ENCODE measurements at regions not wholly inside any gene's neighbourhood (a gene's known extent, or its start where the extent isn't known, plus 50 kb on each side); places are given as distances from the start of the nearest gene placed in this dataset.

DNA sequence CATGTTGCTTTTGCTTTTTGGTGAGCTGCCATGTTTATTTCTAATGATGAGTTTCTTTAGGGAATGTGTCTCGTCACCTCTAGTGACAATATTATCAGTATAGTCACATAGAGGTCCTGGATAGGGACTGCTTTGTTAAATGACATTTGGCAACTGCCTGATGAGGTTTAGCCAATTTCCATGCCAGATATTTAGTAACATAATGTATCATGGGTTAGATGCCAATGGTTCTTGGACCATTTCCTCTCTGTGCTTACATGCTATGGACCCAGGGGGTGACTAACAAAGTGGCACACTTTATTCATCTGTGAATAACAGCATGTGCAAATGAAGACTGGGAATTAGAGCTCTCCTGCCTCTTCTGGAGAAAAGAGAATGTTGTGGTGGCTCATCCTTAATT is 56.2 kb upstream of the RAB27B start:
- TF ChIP-seq POLR2A (IDR thresholded peaks at IDR 0.05) (no peak), CTCF (IDR thresholded peaks at IDR 0.05) (no peak)

All from prostate gland (tissue), 2 donors.